ENCODE measurements at regions not wholly inside any gene's neighbourhood (a gene's known extent, or its start where the extent isn't known, plus 50 kb on each side); places are given as distances from the start of the nearest gene placed in this dataset.

DNA sequence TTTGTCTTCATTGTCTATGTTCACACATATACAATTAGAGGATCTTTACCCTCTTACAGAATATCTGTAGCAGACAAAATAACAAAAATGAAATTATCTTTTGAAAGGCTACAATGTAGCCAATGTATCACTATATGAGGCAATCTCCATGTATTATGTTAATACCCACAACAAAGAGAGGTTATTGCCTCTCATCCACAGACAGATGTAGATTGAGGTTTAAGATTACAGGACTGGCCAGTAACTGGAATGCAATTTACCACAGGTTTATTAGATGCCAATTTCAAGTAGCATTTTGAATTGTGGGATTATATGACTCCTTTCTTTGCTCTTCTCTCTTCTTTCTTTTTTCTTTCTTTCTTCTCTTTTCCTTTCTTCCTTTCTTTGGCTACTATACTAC lies 242.6 kb downstream of the ANKRD50 start:
- Histone ChIP-seq H4K20me1 (ENCODE audit: insufficient read depth, low read length) (no peaks in the 10 kb centered on the region), H3K36me3 (ENCODE audit: insufficient read depth, low read length) (no peaks in the 10 kb centered on the region), H3K79me2 (ENCODE audit: insufficient read depth, low read depth, low read length) (no peaks in the 10 kb centered on the region), H3K4me2 (ENCODE audit: low read length) (no peak overlapping the region), H2AFZ (ENCODE audit: low read length) (no peak overlapping the region), H3K4me1 (ENCODE audit: insufficient read depth, low read length, poor library complexity, severe bottlenecking) (no peaks in the 10 kb centered on the region), H3K9me2 (ENCODE audit: insufficient read depth, low read length) (no peaks in the 10 kb centered on the region), H3K27ac (ENCODE audit: low read depth, low read length, poor library complexity, severe bottlenecking) (no peak overlapping the region), H3K4me3 (ENCODE audit: low read depth, low read length, poor library complexity, severe bottlenecking) (no peak overlapping the region), H3K9me3 (ENCODE audit: low read length) (no peaks in the 10 kb centered on the region)
- DNase-seq (ENCODE audit: low spot score) = no peak
- POLR2A ChIA-PET = no interaction called here
- BruUV-seq (replicated peaks) = no TSS peak
- CTCF ChIA-PET (ENCODE audit: unreplicated experiment) = no interaction called here
- intact Hi-C loops (cut with micrococcal nuclease; ENCODE audit: unreplicated experiment) = no loop called here
- no peak for TF ChIP-seq EZH2phosphoT487 (IDR thresholded peaks at IDR 0.05; ENCODE audit: borderline replicate concordance, low read depth, low read length)
- TF ChIP-seq, protein P1, sequence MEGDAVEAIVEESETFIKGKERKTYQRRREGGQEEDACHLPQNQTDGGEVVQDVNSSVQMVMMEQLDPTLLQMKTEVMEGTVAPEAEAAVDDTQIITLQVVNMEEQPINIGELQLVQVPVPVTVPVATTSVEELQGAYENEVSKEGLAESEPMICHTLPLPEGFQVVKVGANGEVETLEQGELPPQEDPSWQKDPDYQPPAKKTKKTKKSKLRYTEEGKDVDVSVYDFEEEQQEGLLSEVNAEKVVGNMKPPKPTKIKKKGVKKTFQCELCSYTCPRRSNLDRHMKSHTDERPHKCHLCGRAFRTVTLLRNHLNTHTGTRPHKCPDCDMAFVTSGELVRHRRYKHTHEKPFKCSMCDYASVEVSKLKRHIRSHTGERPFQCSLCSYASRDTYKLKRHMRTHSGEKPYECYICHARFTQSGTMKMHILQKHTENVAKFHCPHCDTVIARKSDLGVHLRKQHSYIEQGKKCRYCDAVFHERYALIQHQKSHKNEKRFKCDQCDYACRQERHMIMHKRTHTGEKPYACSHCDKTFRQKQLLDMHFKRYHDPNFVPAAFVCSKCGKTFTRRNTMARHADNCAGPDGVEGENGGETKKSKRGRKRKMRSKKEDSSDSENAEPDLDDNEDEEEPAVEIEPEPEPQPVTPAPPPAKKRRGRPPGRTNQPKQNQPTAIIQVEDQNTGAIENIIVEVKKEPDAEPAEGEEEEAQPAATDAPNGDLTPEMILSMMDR (conservative IDR thresholded peaks at IDR 0.05; ENCODE audit: low read length) = no peak

DNA sequence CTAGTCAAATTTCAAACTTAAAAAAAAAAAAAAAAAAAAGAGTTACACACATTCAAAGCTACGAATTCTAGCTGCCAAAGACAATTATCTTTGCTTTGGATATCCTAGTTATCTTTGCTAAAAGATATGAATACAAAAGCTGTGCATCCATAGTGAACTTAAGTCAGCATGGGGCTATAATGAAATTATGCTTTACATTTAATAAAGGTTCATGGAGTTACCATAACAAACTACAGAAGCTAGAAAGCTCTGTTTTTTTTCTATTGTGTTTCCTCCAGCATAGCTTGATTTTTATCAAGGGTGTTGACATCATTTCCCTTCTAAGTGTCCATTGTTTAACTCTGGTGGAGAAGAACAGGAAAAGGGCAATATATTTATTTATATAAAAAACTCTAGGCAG lies 234.1 kb downstream of the ANKRD50 start:
- H3K4me1 ChIP-seq (ENCODE audit: insufficient read depth, low read length, poor library complexity, severe bottlenecking) = no peaks in the 10 kb centered on the region
- H3K9me3 ChIP-seq (ENCODE audit: low read length) = no peaks in the 10 kb centered on the region
- no peaks in the 10 kb centered on the region for H3K9me2 ChIP-seq (ENCODE audit: insufficient read depth, low read length)
- H3K79me2 ChIP-seq (ENCODE audit: insufficient read depth, low read depth, low read length) = no peaks in the 10 kb centered on the region
- ChIA-PET CTCF (ENCODE audit: unreplicated experiment) (no interaction called here), POLR2A (interaction anchor here (0.6 to 1.1 kb wide), 3 partner anchors 10 to 34 kb away, joined by 4 to 8 read pairs (median 4); no protein-coding TSS in a partner anchor)
- BruUV-seq (replicated peaks) = no TSS peak
- no peaks in the 10 kb centered on the region for H3K36me3 ChIP-seq (ENCODE audit: insufficient read depth, low read length)
- no peak overlapping the region for H2AFZ ChIP-seq (ENCODE audit: low read length)
- no peak overlapping the region for H3K27ac ChIP-seq (ENCODE audit: low read depth, low read length, poor library complexity, severe bottlenecking)
- TF ChIP-seq, protein P1 (conservative IDR thresholded peaks at IDR 0.05; ENCODE audit: low read length) = no peak
- no peak for TF ChIP-seq EZH2phosphoT487 (IDR thresholded peaks at IDR 0.05; ENCODE audit: borderline replicate concordance, low read depth, low read length)
- no peak overlapping the region for H3K4me3 ChIP-seq (ENCODE audit: low read depth, low read length, poor library complexity, severe bottlenecking)
- no peak overlapping the region for H3K4me2 ChIP-seq (ENCODE audit: low read length)
- no peak for DNase-seq (ENCODE audit: low spot score)
- intact Hi-C loops (cut with micrococcal nuclease; ENCODE audit: unreplicated experiment) = no loop called here
- H4K20me1 ChIP-seq (ENCODE audit: insufficient read depth, low read length) = no peaks in the 10 kb centered on the region

DNA sequence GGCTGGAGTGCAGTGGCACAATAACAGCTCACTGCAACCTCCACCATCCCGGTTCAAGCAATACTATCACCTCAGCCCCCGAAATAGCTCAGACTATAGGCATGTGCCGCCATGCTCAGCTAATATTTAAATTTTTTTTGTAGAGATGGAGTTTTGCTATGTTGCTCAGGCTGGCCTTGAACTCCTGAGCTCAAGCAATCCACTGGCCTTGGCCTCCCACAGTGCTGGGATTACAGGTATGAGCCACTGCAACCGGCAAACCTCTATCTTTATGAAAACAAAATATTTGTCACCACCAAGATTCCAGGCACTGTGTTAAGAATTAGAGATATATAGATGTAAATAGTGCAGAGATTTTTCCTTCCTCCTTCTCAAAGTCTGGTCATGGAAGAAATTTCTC lies 232.5 kb downstream of the ANKRD50 start:
- Histone ChIP-seq H3K79me2 (ENCODE audit: insufficient read depth, low read depth, low read length) (no peaks in the 10 kb centered on the region), H4K20me1 (ENCODE audit: insufficient read depth, low read length) (no peaks in the 10 kb centered on the region), H3K4me2 (ENCODE audit: low read length) (no peak overlapping the region), H2AFZ (ENCODE audit: low read length) (no peak overlapping the region), H3K9me2 (ENCODE audit: insufficient read depth, low read length) (no peaks in the 10 kb centered on the region), H3K9me3 (ENCODE audit: low read length) (no peaks in the 10 kb centered on the region), H3K36me3 (ENCODE audit: insufficient read depth, low read length) (no peaks in the 10 kb centered on the region), H3K4me1 (ENCODE audit: insufficient read depth, low read length, poor library complexity, severe bottlenecking) (no peaks in the 10 kb centered on the region), H3K4me3 (ENCODE audit: low read depth, low read length, poor library complexity, severe bottlenecking) (no peak overlapping the region), H3K27ac (ENCODE audit: low read depth, low read length, poor library complexity, severe bottlenecking) (no peak overlapping the region)
- DNase-seq (ENCODE audit: low spot score) = no peak
- BruUV-seq (replicated peaks) = no TSS peak
- intact Hi-C loops (cut with micrococcal nuclease; ENCODE audit: unreplicated experiment) = no loop called here
- CTCF ChIA-PET (ENCODE audit: unreplicated experiment) = no interaction called here
- POLR2A ChIA-PET = interaction anchor here (0.6 kb wide), 1 partner anchor 618 kb away, joined by 3 read pairs; no protein-coding TSS in a partner anchor
- TF ChIP-seq EZH2phosphoT487 (IDR thresholded peaks at IDR 0.05; ENCODE audit: borderline replicate concordance, low read depth, low read length) = no peak
- TF ChIP-seq, protein P1 (conservative IDR thresholded peaks at IDR 0.05; ENCODE audit: low read length) = no peak

Measured in OCI-LY7 (cell line).